ENCODE measurements at regions not wholly inside any gene's neighbourhood (a gene's known extent, or its start where the extent isn't known, plus 50 kb on each side); places are given as distances from the start of the nearest gene placed in this dataset.

DNA sequence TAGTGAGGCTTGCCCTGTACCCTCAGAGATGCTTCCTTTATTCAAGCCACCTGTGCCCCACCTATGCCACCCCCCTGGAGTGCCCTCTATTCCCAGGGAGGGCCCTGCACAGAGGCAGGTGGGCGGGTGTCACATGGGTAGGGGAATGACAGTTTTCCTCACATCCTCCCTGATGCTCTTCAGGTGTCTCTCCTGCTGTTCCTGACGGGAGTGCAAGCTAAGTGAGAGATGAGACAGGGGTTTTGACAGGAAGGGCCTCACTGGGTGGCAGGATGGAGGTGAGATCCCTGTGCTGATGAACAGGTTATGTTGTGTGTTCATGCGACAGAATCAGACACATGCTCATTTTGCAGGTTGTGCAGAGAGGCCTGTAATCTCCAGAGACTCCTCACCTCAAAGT lies 164.1 kb upstream of the CHD6 start:
- no peak overlapping the region for H3K4me2 ChIP-seq (ENCODE audit: insufficient read depth in 1 of 2, low read depth in 2 of 2, low read length in 2 of 2)
- no peak overlapping the region for H3K18ac ChIP-seq (ENCODE audit: extremely low read depth, low read length)
- H3K4me3 ChIP-seq (ENCODE audit: extremely low read depth in 1 of 4, insufficient read depth in 2 of 4, low read depth in 3 of 4, low read length in 4 of 4) = no peak overlapping the region
- no peaks in the 10 kb centered on the region for H3K79me2 ChIP-seq (ENCODE audit: control insufficient read depth in 1 of 2, insufficient read depth in 2 of 2, low read length in 2 of 2)
- H3K79me1 ChIP-seq (ENCODE audit: low read depth, low read length) = no peaks in the 10 kb centered on the region
- H3K27ac ChIP-seq (ENCODE audit: low read depth, low read length) = no peak overlapping the region
- H3K4ac ChIP-seq (replicated peaks; ENCODE audit: insufficient read length, low read depth, low read length) = no peak overlapping the region
- H2BK120ac ChIP-seq (replicated peaks; ENCODE audit: low read depth, low read length) = no peak overlapping the region
- H3K23me2 ChIP-seq (ENCODE audit: low read depth, low read length) = no peaks in the 10 kb centered on the region
- H3K56ac ChIP-seq (replicated peaks; ENCODE audit: insufficient read length, low read depth, low read length) = no peak overlapping the region
- peaks cover 0 to 5% (median 0%) of the 10 kb centered on the region in 4 experiments; a peak in 2 of 7 replicates for H3K4me1 ChIP-seq (replicated peaks in 1 of 4; ENCODE audit: control insufficient read depth in 3 of 4, insufficient read depth in 4 of 4, low read length in 3 of 4)
- no peaks in the 10 kb centered on the region for H3K27me3 ChIP-seq (replicated peaks in 1 of 4; ENCODE audit: control insufficient read depth in 3 of 4, extremely low read depth in 1 of 4, insufficient read depth in 3 of 4, low read length in 3 of 4)
- no peak overlapping the region for H2BK20ac ChIP-seq (ENCODE audit: low read length)
- H2BK12ac ChIP-seq (ENCODE audit: low read depth, low read length) = no peak overlapping the region
- no peak overlapping the region for H4K8ac ChIP-seq (ENCODE audit: extremely low read depth, insufficient read depth, low read length)
- no peaks in the 10 kb centered on the region for H4K20me1 ChIP-seq (replicated peaks in 1 of 2; ENCODE audit: control insufficient read depth in 1 of 2, insufficient read depth in 2 of 2, low read length in 2 of 2)
- no peak overlapping the region for H4K5ac ChIP-seq (ENCODE audit: insufficient read length, low read depth, low read length)
- H2BK5ac ChIP-seq (ENCODE audit: low read depth, low read length) = no peak overlapping the region
- H3K9me3 ChIP-seq (ENCODE audit: insufficient read depth in 2 of 2, low read depth in 1 of 2, low read length in 1 of 2) = no peaks in the 10 kb centered on the region
- H2AFZ ChIP-seq (ENCODE audit: low read length) = no peak overlapping the region
- H4K91ac ChIP-seq (replicated peaks; ENCODE audit: insufficient read length, low read length) = no peak overlapping the region
- FAIRE-seq (no peak), DNase-seq (ENCODE audit: low read depth in 1 of 2, low spot score in 2 of 2) (no peak)
- CTCF ChIA-PET (ENCODE audit: partially characterized antibody) = no interaction called here
- H2AK5ac ChIP-seq (ENCODE audit: low read depth, low read length) = no peak overlapping the region
- no peak overlapping the region for H3K14ac ChIP-seq (ENCODE audit: insufficient read length)
- no peak overlapping the region for H2BK15ac ChIP-seq (ENCODE audit: low read length)
- POLR2A ChIA-PET (ENCODE audit: partially characterized antibody) = no interaction called here
- WGBS, 2 experiments (ENCODE audit: extremely low coverage in 1 of 2, insufficient coverage in 1 of 2, insufficient read length in 1 of 2, insufficient replicate concordance in 2 of 2, low coverage in 1 of 2, low lambda C conversion rate in 2 of 2, missing lambda C conversion rate in 1 of 2) = 89% methylated on average over 3 of the region's 3 CpGs; no CpG with 5 or more reads in 1 of the 2 experiments
- H3K36me3 ChIP-seq (ENCODE audit: control insufficient read depth in 2 of 4, insufficient read depth in 4 of 4, low read length in 3 of 4) = no peaks in the 10 kb centered on the region
- no peak overlapping the region for H3K9ac ChIP-seq (replicated peaks in 1 of 4; ENCODE audit: extremely low read depth in 1 of 4, low read depth in 3 of 4, low read length in 3 of 4)
- no peak overlapping the region for H3K23ac ChIP-seq (ENCODE audit: insufficient read length)
- TF ChIP-seq BACH1 (IDR thresholded peaks at IDR 0.05; ENCODE audit: low read length) (no peak), EGR1 (IDR thresholded peaks at IDR 0.05; ENCODE audit: borderline replicate concordance, low read depth, low read length) (no peak), RXRA (IDR thresholded peaks at IDR 0.05; ENCODE audit: insufficient read depth, low read depth, low read length) (no peak), RFX5 (IDR thresholded peaks at IDR 0.05; ENCODE audit: borderline replicate concordance, low read depth, low read length) (no peak), USF2 (IDR thresholded peaks at IDR 0.05; ENCODE audit: low read length) (no peak), POLR2A (IDR thresholded peaks at IDR 0.05; ENCODE audit: control extremely low read depth in 1 of 2, low read depth in 2 of 2, low read length in 2 of 2) (no peak), SP4 (IDR thresholded peaks at IDR 0.05; ENCODE audit: low read length) (no peak), POLR2AphosphoS5 (IDR thresholded peaks at IDR 0.05; ENCODE audit: low read depth, low read length) (no peak), HDAC2 (IDR thresholded peaks at IDR 0.05; ENCODE audit: borderline replicate concordance in 1 of 2, low read depth in 2 of 2, low read length in 2 of 2) (no peak), SRF (IDR thresholded peaks at IDR 0.05; ENCODE audit: low read depth, low read length) (no peak), KDM4A (IDR thresholded peaks at IDR 0.05; ENCODE audit: low read depth, low read length, severe bottlenecking) (no peak), GABPA (IDR thresholded peaks at IDR 0.05; ENCODE audit: borderline replicate concordance, insufficient read depth, low read length) (no peak), EP300 (IDR thresholded peaks at IDR 0.05; ENCODE audit: borderline replicate concordance in 1 of 2, low read depth in 2 of 2, low read length in 2 of 2) (no peak)
- TF ChIP-seq, protein P1, sequence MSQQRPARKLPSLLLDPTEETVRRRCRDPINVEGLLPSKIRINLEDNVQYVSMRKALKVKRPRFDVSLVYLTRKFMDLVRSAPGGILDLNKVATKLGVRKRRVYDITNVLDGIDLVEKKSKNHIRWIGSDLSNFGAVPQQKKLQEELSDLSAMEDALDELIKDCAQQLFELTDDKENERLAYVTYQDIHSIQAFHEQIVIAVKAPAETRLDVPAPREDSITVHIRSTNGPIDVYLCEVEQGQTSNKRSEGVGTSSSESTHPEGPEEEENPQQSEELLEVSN (IDR thresholded peaks at IDR 0.05) = no peak

Measured in H1 (cell line).